CD14-positive monocyte (primary cell): ENCODE measurements at regions not wholly inside any gene's neighbourhood (a gene's known extent, or its start where the extent isn't known, plus 50 kb on each side); places are given as distances from the start of the nearest gene placed in this dataset.

Source experiments
- DNase-seq, 3 donors: peaks; one replicate each; pipeline ENCODE4 v3.0.0-alpha.2; 2011 to 2022
- H2AFZ ChIP-seq: 2 replicates; pipeline ENCODE4 v1.6.0; 2012; ENCODE audit warnings: mild to moderate bottlenecking, low read depth, low read length, inconsistent platforms; ENCODE audit not compliant: insufficient read depth, poor library complexity, severe bottlenecking
- H3K27ac ChIP-seq, 2 donors: 1 replicate in 1 of 2; 2 replicates in 1 of 2; pipeline ENCODE4 v1.5.1; 2012 to 2013; ENCODE audit warnings: low read length in 2 of 2, control low read depth in 1 of 2, inconsistent platforms in 1 of 2, low read depth in 1 of 2, mild to moderate bottlenecking in 1 of 2
- H3K27me3 ChIP-seq, 2 donors: one replicate each; pipeline versions ENCODE4 v1.6.0 to v1.6.1; 2011 to 2013; ENCODE audit warnings: low read length in 2 of 2; ENCODE audit not compliant: control insufficient read depth in 2 of 2, insufficient read depth in 2 of 2
- H3K36me3 ChIP-seq, 2 donors: replicated peaks in 1 of 2; 1 replicate in 1 of 2; 2 replicates in 1 of 2; pipeline versions ENCODE4 v1.5.1 to v1.6.1; 2012 to 2013; ENCODE audit warnings: low read length in 2 of 2, control low read depth in 1 of 2, inconsistent platforms in 1 of 2, mild to moderate bottlenecking in 1 of 2; ENCODE audit not compliant: insufficient read depth in 2 of 2, control insufficient read depth in 1 of 2
- H3K4me1 ChIP-seq, 2 donors: 1 replicate in 1 of 2; 2 replicates in 1 of 2; pipeline versions ENCODE4 v1.5.1 to v1.6.1; 2012 to 2013; ENCODE audit warnings: low read length in 2 of 2, control low read depth in 1 of 2, inconsistent platforms in 1 of 2, mild to moderate bottlenecking in 1 of 2, moderate library complexity in 1 of 2; ENCODE audit not compliant: insufficient read depth in 2 of 2, control insufficient read depth in 1 of 2
- H3K4me2 ChIP-seq: replicated peaks from 2 replicates; pipeline ENCODE3; 2012; ENCODE audit warnings: low read length, moderate library complexity, mild to moderate bottlenecking; ENCODE audit not compliant: poor library complexity, severe bottlenecking; ENCODE audit errors: extremely low read depth
- H3K4me3 ChIP-seq, 3 experiments: fragments of 200-600 bp in 1 of 3; sonication (generic) in 1 of 3; replicated peaks in 1 of 3; 1 replicate in 2 of 3; 2 replicates in 1 of 3; pipeline ENCODE4 v1.5.1; 2011 to 2013; ENCODE audit warnings: low read length in 3 of 3, mild to moderate bottlenecking in 3 of 3, control low read depth in 2 of 3, low read depth in 2 of 3, inconsistent platforms in 1 of 3, moderate library complexity in 1 of 3
- H3K79me2 ChIP-seq: 2 replicates; pipeline ENCODE4 v1.6.0; 2012; ENCODE audit warnings: mild to moderate bottlenecking, control low read depth, inconsistent platforms, low read length, moderate library complexity; ENCODE audit not compliant: insufficient read depth
- H3K9ac ChIP-seq: 2 replicates; pipeline ENCODE4 v1.6.0; 2017; ENCODE audit warnings: low read length, mild to moderate bottlenecking; ENCODE audit not compliant: insufficient read depth, poor library complexity, severe bottlenecking
- H3K9me3 ChIP-seq, 2 donors: replicated peaks in 1 of 2; 1 replicate in 1 of 2; 2 replicates in 1 of 2; pipeline versions ENCODE4 v1.5.1 to v1.6.1; 2012 to 2013; ENCODE audit warnings: low read length in 2 of 2, control low read depth in 1 of 2; ENCODE audit not compliant: control insufficient read depth in 1 of 2, insufficient read depth in 1 of 2
- H4K20me1 ChIP-seq: 2 replicates; pipeline ENCODE4 v1.6.0; 2012; ENCODE audit warnings: mild to moderate bottlenecking, low read length, control low read depth, moderate library complexity; ENCODE audit not compliant: insufficient read depth
- H3K27ac Mint-ChIP-seq, 7 donors: one replicate each; pipeline ENCODE4 v1.8.0; 2020; ENCODE audit warnings: mild to moderate bottlenecking in 7 of 7, mixed read lengths in 7 of 7, moderate library complexity in 6 of 7, inconsistent platforms in 2 of 7
- H3K27me3 Mint-ChIP-seq, 3 donors: one replicate each; pipeline ENCODE4 v1.8.0; 2021 to 2022; ENCODE audit warnings: low read depth in 3 of 3, mild to moderate bottlenecking in 3 of 3, mixed read lengths in 3 of 3, moderate library complexity in 3 of 3, inconsistent platforms in 1 of 3
- H3K36me3 Mint-ChIP-seq, 2 donors: one replicate each; pipeline ENCODE4 v1.8.0; 2020; ENCODE audit warnings: mixed read lengths in 2 of 2, inconsistent platforms in 1 of 2, mild to moderate bottlenecking in 1 of 2
- H3K4me1 Mint-ChIP-seq: one replicate; pipeline ENCODE4 v1.8.0; 2020; ENCODE audit warnings: mild to moderate bottlenecking, mixed read lengths
- H3K4me3 Mint-ChIP-seq, 2 donors: one replicate each; pipeline ENCODE4 v1.8.0; 2020; ENCODE audit warnings: mild to moderate bottlenecking in 2 of 2, mixed read lengths in 2 of 2, moderate library complexity in 1 of 2
- H3K9me3 Mint-ChIP-seq, 7 donors: one replicate each; pipeline ENCODE4 v1.8.0; 2020 to 2022; ENCODE audit warnings: mixed read lengths in 7 of 7, mild to moderate bottlenecking in 6 of 7, moderate library complexity in 6 of 7, inconsistent platforms in 2 of 7
- WGBS: methylation state at CpG from one replicate; pipeline ENCODE4 v1.1.5; 2013; ENCODE audit warnings: missing lambda C conversion rate; ENCODE audit not compliant: insufficient coverage; 5-methylcytosine and 5-hydroxymethylcytosine counted together
- intact Hi-C, 2 donors: fragments of 100-400 bp; cut with micrococcal nuclease; formaldehyde crosslinking; loops; one replicate each; pipeline versions ENCODE4 v1.15.0 to v1.15.1; 2023
- TF ChIP-seq, protein P1 (sequence below): fragments of 200-600 bp; IDR thresholded peaks from one replicate; pipeline ENCODE4 v1.8.0; 2022; ENCODE audit warnings: antibody characterized with exemption, mild to moderate bottlenecking

DNA sequence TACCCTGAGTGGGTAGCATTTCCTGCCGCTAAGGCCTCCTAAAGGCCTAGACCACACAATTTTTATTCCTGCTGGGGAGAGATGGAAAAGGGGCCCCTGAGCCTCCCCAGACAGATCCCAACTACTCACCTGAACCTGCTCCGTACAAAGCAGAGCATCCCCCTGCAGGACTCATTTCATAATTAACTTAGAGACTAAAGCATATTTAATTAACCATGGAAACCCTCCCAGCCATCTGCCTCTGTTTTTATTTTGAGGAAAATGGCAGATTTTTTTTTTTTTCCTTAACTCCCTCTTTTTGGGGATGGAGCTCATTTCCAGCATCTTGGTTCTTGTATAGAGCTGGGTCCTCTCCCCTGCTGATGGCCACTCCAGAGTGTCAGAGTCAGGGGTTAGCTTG, 96.5 kb upstream of the CRHR1 start:
- no peaks in the 10 kb centered on the region for H3K79me2 ChIP-seq
- Mint-ChIP-seq H3K9me3 (no peaks in the 10 kb centered on the region), H3K36me3 (no peaks in the 10 kb centered on the region), H3K27ac (no peak overlapping the region), H3K4me1 (no peaks in the 10 kb centered on the region), H3K4me3 (no peak overlapping the region), H3K27me3 (peaks cover 19 to 34% (median 25%) of the 10 kb centered on the region in 3 donors)
- no peak overlapping the region for H2AFZ ChIP-seq
- H3K4me1 ChIP-seq: no peaks in the 10 kb centered on the region
- H3K27me3 ChIP-seq: peaks cover 8 to 28% of the 10 kb centered on the region in 2 donors
- H3K36me3 ChIP-seq: no peaks in the 10 kb centered on the region
- TF ChIP-seq, protein P1, sequence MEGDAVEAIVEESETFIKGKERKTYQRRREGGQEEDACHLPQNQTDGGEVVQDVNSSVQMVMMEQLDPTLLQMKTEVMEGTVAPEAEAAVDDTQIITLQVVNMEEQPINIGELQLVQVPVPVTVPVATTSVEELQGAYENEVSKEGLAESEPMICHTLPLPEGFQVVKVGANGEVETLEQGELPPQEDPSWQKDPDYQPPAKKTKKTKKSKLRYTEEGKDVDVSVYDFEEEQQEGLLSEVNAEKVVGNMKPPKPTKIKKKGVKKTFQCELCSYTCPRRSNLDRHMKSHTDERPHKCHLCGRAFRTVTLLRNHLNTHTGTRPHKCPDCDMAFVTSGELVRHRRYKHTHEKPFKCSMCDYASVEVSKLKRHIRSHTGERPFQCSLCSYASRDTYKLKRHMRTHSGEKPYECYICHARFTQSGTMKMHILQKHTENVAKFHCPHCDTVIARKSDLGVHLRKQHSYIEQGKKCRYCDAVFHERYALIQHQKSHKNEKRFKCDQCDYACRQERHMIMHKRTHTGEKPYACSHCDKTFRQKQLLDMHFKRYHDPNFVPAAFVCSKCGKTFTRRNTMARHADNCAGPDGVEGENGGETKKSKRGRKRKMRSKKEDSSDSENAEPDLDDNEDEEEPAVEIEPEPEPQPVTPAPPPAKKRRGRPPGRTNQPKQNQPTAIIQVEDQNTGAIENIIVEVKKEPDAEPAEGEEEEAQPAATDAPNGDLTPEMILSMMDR: no peak
- no peak overlapping the region for H3K27ac ChIP-seq
- intact Hi-C loops: no loop called here
- no CpG with 5 or more reads among the region's 2 CpGs for WGBS
- H4K20me1 ChIP-seq: no peaks in the 10 kb centered on the region
- no peak overlapping the region for H3K4me2 ChIP-seq
- no peak overlapping the region for H3K4me3 ChIP-seq
- no peaks in the 10 kb centered on the region for H3K9me3 ChIP-seq
- H3K9ac ChIP-seq: no peak overlapping the region
- no peak for DNase-seq

DNA sequence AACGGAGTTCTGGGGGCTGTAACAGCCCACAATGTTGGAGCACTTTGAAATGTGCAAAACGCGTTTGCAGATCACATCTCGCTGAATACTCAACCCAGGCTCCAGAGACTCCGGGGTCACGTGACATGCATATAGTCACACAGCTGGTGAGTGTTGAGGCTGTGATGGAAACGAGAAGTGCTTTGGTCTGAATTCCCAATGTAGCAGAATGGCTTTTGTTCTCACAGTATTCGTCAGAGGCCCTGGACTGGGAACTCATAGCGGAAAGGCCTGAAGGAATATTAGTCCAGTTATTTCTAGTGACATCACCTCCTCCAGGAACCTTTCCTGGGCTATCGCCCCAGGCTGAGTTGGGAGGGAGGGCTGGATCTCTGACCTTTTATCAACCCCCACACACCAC, 95.8 kb upstream of the CRHR1 start:
- Mint-ChIP-seq H3K9me3 (no peaks in the 10 kb centered on the region), H3K4me1 (no peaks in the 10 kb centered on the region), H3K4me3 (no peak overlapping the region), H3K27me3 (peaks cover 19 to 34% (median 25%) of the 10 kb centered on the region in 3 donors), H3K36me3 (no peaks in the 10 kb centered on the region), H3K27ac (no peak overlapping the region)
- intact Hi-C loops: no loop called here
- H2AFZ ChIP-seq: no peak overlapping the region
- no peak overlapping the region for H3K27ac ChIP-seq
- H3K4me2 ChIP-seq: no peak overlapping the region
- no peaks in the 10 kb centered on the region for H3K79me2 ChIP-seq
- TF ChIP-seq, protein P1: no peak
- H3K36me3 ChIP-seq: no peaks in the 10 kb centered on the region
- H4K20me1 ChIP-seq: no peaks in the 10 kb centered on the region
- H3K4me1 ChIP-seq: no peaks in the 10 kb centered on the region
- H3K9ac ChIP-seq: no peak overlapping the region
- DNase-seq: no peak
- H3K9me3 ChIP-seq: no peaks in the 10 kb centered on the region
- peaks cover 8 to 28% of the 10 kb centered on the region in 2 donors for H3K27me3 ChIP-seq
- H3K4me3 ChIP-seq: no peak overlapping the region
- WGBS: 89% methylated on average over 7 of the region's 10 CpGs
